Endothelial cell of umbilical vein (primary cell): ENCODE measurements at regions not wholly inside any gene's neighbourhood (a gene's known extent, or its start where the extent isn't known, plus 50 kb on each side); places are given as distances from the start of the nearest gene placed in this dataset.

Experiments used
- BruUV-seq: library from RNA; stranded (reverse); fragments of 400-500 nt; replicated peaks from 2 replicates; lab custom pipeline; 2021; lab: Mats Ljungman, UMichigan
- CTCF ChIA-PET: fragments of 300-600, 350-600 bp; sonication (Branson Sonifier 250); formaldehyde crosslinking; loops from one replicate; lab custom pipeline; 2021; ENCODE audit warnings: antibody characterized with exemption, inconsistent platforms; lab: Charles Lee
- POLR2A ChIA-PET: fragments of 300-600, 350-600 bp; sonication (Branson Sonifier 250); formaldehyde crosslinking; loops from one replicate; lab custom pipeline; 2021; ENCODE audit warnings: antibody characterized with exemption, inconsistent platforms; lab: Charles Lee
- DNase-seq: peaks from one replicate; pipeline ENCODE4 v3.0.0-alpha.2; 2011; ENCODE audit warnings: low read depth, low spot score
- FAIRE-seq: peaks from 2 replicates; lab custom pipeline; 2011; peaks lifted over from hg19 to GRCh38; lab: Jason Lieb, UNC
- H2AFZ ChIP-seq: 2 replicates; pipeline ENCODE4 v1.6.0; 2012; ENCODE audit warnings: low read depth, low read length, control low read depth, inconsistent platforms
- H3K27ac ChIP-seq: 2 replicates; pipeline ENCODE4 v1.5.1; 2011; ENCODE audit warnings: low read depth, mild to moderate bottlenecking, control low read depth, low read length, moderate library complexity; ENCODE audit not compliant: insufficient read depth
- H3K27me3 ChIP-seq, 2 experiments: 2 replicates each; pipeline versions ENCODE4 v1.6.0 to v1.6.1; 2011; ENCODE audit warnings: low read length in 2 of 2, mixed read lengths in 1 of 2; ENCODE audit not compliant: control insufficient read depth in 2 of 2, insufficient read depth in 2 of 2
- H3K36me3 ChIP-seq, 2 experiments: 2 replicates in 1 of 2; 3 replicates in 1 of 2; pipeline ENCODE4 v1.5.1; 2011; ENCODE audit warnings: low read length in 2 of 2, mild to moderate bottlenecking in 1 of 2, moderate library complexity in 1 of 2; ENCODE audit not compliant: control insufficient read depth in 2 of 2, insufficient read depth in 2 of 2; ENCODE audit errors: extremely low read depth in 1 of 2
- H3K4me1 ChIP-seq: 3 replicates; pipeline ENCODE4 v1.5.1; 2011; ENCODE audit warnings: mild to moderate bottlenecking, low read length; ENCODE audit not compliant: control insufficient read depth, insufficient read depth; ENCODE audit errors: extremely low read depth
- H3K4me2 ChIP-seq: 2 replicates; pipeline ENCODE4 v1.6.1; 2011; ENCODE audit warnings: low read length, control low read depth, mixed read lengths; ENCODE audit not compliant: insufficient read depth
- H3K4me3 ChIP-seq, 3 experiments: fragments of 200-600 bp in 1 of 3; sonication (generic), shearing (Covaris generic) in 1 of 3; replicated peaks in 1 of 3; 2 replicates each; pipeline ENCODE4 v1.5.1; 2011 to 2016; ENCODE audit warnings: control low read depth in 3 of 3, low read length in 3 of 3, mild to moderate bottlenecking in 2 of 3, inconsistent platforms in 1 of 3, low read depth in 1 of 3, moderate library complexity in 1 of 3; ENCODE audit not compliant: insufficient read depth in 1 of 3
- H3K79me2 ChIP-seq: 2 replicates; pipeline ENCODE4 v1.6.0; 2012; ENCODE audit warnings: low read length, inconsistent platforms; ENCODE audit not compliant: control insufficient read depth, insufficient read depth
- H3K9ac ChIP-seq: replicated peaks from 2 replicates; pipeline ENCODE3; 2011; ENCODE audit warnings: low read length, control low read depth; ENCODE audit not compliant: insufficient read depth; ENCODE audit errors: extremely low read depth
- H3K9me1 ChIP-seq: replicated peaks from 3 replicates; pipeline ENCODE4 v1.6.0; 2011; ENCODE audit warnings: mild to moderate bottlenecking, low read length; ENCODE audit not compliant: control insufficient read depth, insufficient read depth; ENCODE audit errors: extremely low read depth
- H3K9me3 ChIP-seq: replicated peaks from 2 replicates; pipeline ENCODE4 v1.5.1; 2012; ENCODE audit warnings: low read length, inconsistent platforms; ENCODE audit not compliant: control insufficient read depth, insufficient read depth
- H4K20me1 ChIP-seq: replicated peaks from 2 replicates; pipeline ENCODE3; 2011; ENCODE audit warnings: mild to moderate bottlenecking, low read length; ENCODE audit not compliant: control insufficient read depth, insufficient read depth; ENCODE audit errors: extremely low read depth
- CTCF ChIP-seq, 2 donors: IDR thresholded peaks; 1 replicate in 1 of 2; 2 replicates in 1 of 2; pipeline ENCODE4 v1.5.1; 2011; ENCODE audit warnings: low read length in 2 of 2, mild to moderate bottlenecking in 2 of 2, moderate library complexity in 2 of 2, control low read depth in 1 of 2, inconsistent platforms in 1 of 2, low read depth in 1 of 2; ENCODE audit not compliant: insufficient read depth in 1 of 2; ENCODE audit errors: extremely low read depth in 1 of 2
- EZH2 ChIP-seq: IDR thresholded peaks from 2 replicates; pipeline ENCODE4 v1.6.1; 2012; ENCODE audit warnings: borderline replicate concordance, low read depth, mild to moderate bottlenecking, moderate library complexity, low read length, inconsistent platforms; ENCODE audit not compliant: severe bottlenecking
- FOS ChIP-seq: IDR thresholded peaks from 2 replicates; pipeline ENCODE4 v1.6.1; 2011; ENCODE audit warnings: mild to moderate bottlenecking, low read length, moderate library complexity, borderline replicate concordance; ENCODE audit not compliant: insufficient read depth
- GATA2 ChIP-seq: IDR thresholded peaks from 2 replicates; pipeline ENCODE4 v1.7.0; 2011; ENCODE audit warnings: low read depth, mild to moderate bottlenecking, moderate library complexity, mixed read lengths, low read length; ENCODE audit not compliant: insufficient read length, insufficient read depth
- JUN ChIP-seq: IDR thresholded peaks from 2 replicates; pipeline ENCODE4 v1.6.1; 2011; ENCODE audit warnings: borderline replicate concordance, low read depth; ENCODE audit not compliant: insufficient read length, insufficient read depth
- MAX ChIP-seq: IDR thresholded peaks from 2 replicates; pipeline ENCODE4 v1.6.1; 2011; ENCODE audit not compliant: insufficient read depth, insufficient read length
- MYC ChIP-seq: IDR thresholded peaks from one replicate; pipeline ENCODE4 v1.6.1; 2011; ENCODE audit warnings: mild to moderate bottlenecking, low read depth, low read length
- POLR2A ChIP-seq: IDR thresholded peaks from 2 replicates; pipeline ENCODE4 v1.6.1; 2012; ENCODE audit warnings: low read depth, mild to moderate bottlenecking, control low read depth, low read length
- POLR2AphosphoS5 ChIP-seq: IDR thresholded peaks from 2 replicates; pipeline ENCODE4 v1.6.1; 2012; ENCODE audit warnings: low read depth, mild to moderate bottlenecking, control low read depth, low read length, moderate library complexity; ENCODE audit not compliant: insufficient read depth
- dilution Hi-C: fragments of 300-500 bp; cut with MboI; formaldehyde crosslinking; loops from one replicate; pipeline ENCODE4 v1.15.0; 2019; ENCODE audit warnings: low sequenced_read_pairs; ENCODE audit not compliant: extremely low pct_ligation_motif_present
- intact Hi-C: fragments of 100-400 bp; cut with micrococcal nuclease; formaldehyde crosslinking; loops from one replicate; pipeline ENCODE4 v1.10.0; 2022

DNA sequence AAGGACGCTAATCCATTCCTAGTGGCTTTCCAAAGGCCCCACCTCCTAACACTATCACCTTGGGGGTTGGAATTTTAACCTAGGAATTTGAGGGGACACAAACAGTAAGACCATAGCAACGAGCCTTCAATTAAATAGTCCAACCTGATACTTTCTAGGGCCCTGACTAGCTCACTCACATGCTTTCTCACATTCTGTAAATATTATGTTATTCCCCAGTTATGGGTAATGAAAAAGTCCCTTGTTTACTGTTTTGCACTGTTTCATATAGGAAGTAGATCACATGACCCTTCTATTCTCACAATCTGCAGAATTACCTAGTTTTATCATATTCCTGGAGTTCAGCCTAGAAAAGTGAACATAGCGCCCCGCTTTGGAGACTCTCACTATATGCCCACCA lies 1212.1 kb upstream of the ACVR2A start:
- intact Hi-C loops, result no loop called here
- POLR2A ChIA-PET, result no interaction called here
- no peak for TF ChIP-seq EZH2
- TF ChIP-seq JUN, result no peak
- no peak for TF ChIP-seq GATA2
- no peak for TF ChIP-seq CTCF (IDR thresholded peaks at IDR 0.05; ENCODE audit: extremely low read depth in 1 of 2, insufficient read depth in 1 of 2, low read depth in 1 of 2, low read length in 2 of 2)
- no peak for TF ChIP-seq POLR2AphosphoS5
- no peak for TF ChIP-seq MYC
- no peak for TF ChIP-seq MAX
- TF ChIP-seq POLR2A, result no peak
- no peak for TF ChIP-seq FOS
- no peak for FAIRE-seq
- DNase-seq, result no peak
- dilution Hi-C loops, result no loop called here
- H3K4me1 ChIP-seq, result no peaks in the 10 kb centered on the region
- no peak overlapping the region for H3K4me3 ChIP-seq
- no peaks in the 10 kb centered on the region for H4K20me1 ChIP-seq
- no peak overlapping the region for H2AFZ ChIP-seq
- no peaks in the 10 kb centered on the region for H3K27me3 ChIP-seq
- CTCF ChIA-PET, result no interaction called here
- H3K27ac ChIP-seq, result no peak overlapping the region
- H3K9me3 ChIP-seq, result no peaks in the 10 kb centered on the region
- no peaks in the 10 kb centered on the region for H3K9me1 ChIP-seq
- no peak overlapping the region for H3K4me2 ChIP-seq
- H3K79me2 ChIP-seq, result no peaks in the 10 kb centered on the region
- no peak overlapping the region for H3K9ac ChIP-seq
- H3K36me3 ChIP-seq, result no peaks in the 10 kb centered on the region
- no TSS peak for BruUV-seq
